Fibroblast of lung (primary cell): ENCODE measurements at regions not wholly inside any gene's neighbourhood (a gene's known extent, or its start where the extent isn't known, plus 50 kb on each side); places are given as distances from the start of the nearest gene placed in this dataset.

ENCODE experiments used
- EZH2 ChIP-seq: IDR thresholded peaks from 2 replicates; pipeline ENCODE4 v1.5.1; 2012; ENCODE audit warnings: low read length, control low read depth, mild to moderate bottlenecking; ENCODE audit errors: missing control alignments
- TF ChIP-seq, protein P1 (sequence below), 2 donors: IDR thresholded peaks in 1 of 2; conservative IDR thresholded peaks in 1 of 2; 1 replicate in 1 of 2; 2 replicates in 1 of 2; pipeline ENCODE4 v1.5.1; 2011 to 2012; ENCODE audit warnings: low read length in 2 of 2, control low read depth in 1 of 2, inconsistent platforms in 1 of 2, low read depth in 1 of 2, mild to moderate bottlenecking in 1 of 2

DNA sequence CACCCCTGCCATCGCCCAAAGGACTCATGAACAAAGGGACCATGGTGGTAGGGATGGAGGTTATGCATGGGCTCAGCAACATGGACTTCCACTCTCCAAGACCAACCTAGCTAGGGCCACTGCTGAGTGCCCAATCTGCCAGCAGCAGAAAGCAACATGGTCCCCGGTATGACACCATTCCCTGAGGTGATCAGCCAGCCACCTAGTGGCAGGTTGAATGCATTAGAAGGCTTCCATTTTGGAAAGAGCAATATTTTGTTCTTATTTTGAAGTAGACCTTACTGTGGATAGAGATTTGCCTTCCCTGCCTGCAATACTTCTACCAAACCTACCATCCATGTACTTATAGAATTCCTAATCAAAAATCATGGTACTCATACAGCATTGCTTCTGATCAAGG is 99.8 kb downstream of the METTL4 start:
- TF ChIP-seq, protein P1, sequence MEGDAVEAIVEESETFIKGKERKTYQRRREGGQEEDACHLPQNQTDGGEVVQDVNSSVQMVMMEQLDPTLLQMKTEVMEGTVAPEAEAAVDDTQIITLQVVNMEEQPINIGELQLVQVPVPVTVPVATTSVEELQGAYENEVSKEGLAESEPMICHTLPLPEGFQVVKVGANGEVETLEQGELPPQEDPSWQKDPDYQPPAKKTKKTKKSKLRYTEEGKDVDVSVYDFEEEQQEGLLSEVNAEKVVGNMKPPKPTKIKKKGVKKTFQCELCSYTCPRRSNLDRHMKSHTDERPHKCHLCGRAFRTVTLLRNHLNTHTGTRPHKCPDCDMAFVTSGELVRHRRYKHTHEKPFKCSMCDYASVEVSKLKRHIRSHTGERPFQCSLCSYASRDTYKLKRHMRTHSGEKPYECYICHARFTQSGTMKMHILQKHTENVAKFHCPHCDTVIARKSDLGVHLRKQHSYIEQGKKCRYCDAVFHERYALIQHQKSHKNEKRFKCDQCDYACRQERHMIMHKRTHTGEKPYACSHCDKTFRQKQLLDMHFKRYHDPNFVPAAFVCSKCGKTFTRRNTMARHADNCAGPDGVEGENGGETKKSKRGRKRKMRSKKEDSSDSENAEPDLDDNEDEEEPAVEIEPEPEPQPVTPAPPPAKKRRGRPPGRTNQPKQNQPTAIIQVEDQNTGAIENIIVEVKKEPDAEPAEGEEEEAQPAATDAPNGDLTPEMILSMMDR (conservative IDR thresholded peaks at IDR 0.05 in 1 of 2, IDR thresholded peaks at IDR 0.05 in 1 of 2; ENCODE audit: low read depth in 1 of 2, low read length in 2 of 2): no peak
- TF ChIP-seq EZH2: no peak
